K562 (cell line): ENCODE measurements at regions not wholly inside any gene's neighbourhood (a gene's known extent, or its start where the extent isn't known, plus 50 kb on each side); places are given as distances from the start of the nearest gene placed in this dataset.
A peak's percentile ranks its signal among the peaks of the same experiment; 100 is the strongest.

Experiments
- CC2D1A ChIP-seq: fragments of 450-650 bp; IDR thresholded peaks from 2 replicates; pipeline ENCODE4 v1.6.1; 2017; ENCODE audit warnings: mild to moderate bottlenecking
- CTCF ChIP-seq, 3 experiments: IDR thresholded peaks in 2 of 3; conservative IDR thresholded peaks in 1 of 3; 2 replicates each; pipeline ENCODE4 v1.5.1; 2011 to 2012; ENCODE audit warnings: low read length in 3 of 3, mild to moderate bottlenecking in 3 of 3, control low read depth in 2 of 3, improper control_type of control experiment in 1 of 3, inconsistent platforms in 1 of 3, low read depth in 1 of 3, mixed read lengths in 1 of 3, moderate library complexity in 1 of 3; ENCODE audit not compliant: insufficient read depth in 2 of 3
- DEAF1 ChIP-seq: fragments of 450-650 bp; formaldehyde crosslinking; IDR thresholded peaks from 2 replicates; pipeline ENCODE4 v1.4.0; 2020; ENCODE audit warnings: mild to moderate bottlenecking, moderate library complexity
- EP300 ChIP-seq: IDR thresholded peaks from 2 replicates; pipeline ENCODE4 v1.6.1; 2012; ENCODE audit warnings: low read length, improper control_type of control experiment
- FIP1L1 ChIP-seq: fragments of 200-400 bp; formaldehyde crosslinking; IDR thresholded peaks from 2 replicates; pipeline ENCODE4 v1.6.1; 2018; ENCODE audit warnings: mild to moderate bottlenecking, low read depth, low read length; ENCODE audit not compliant: poor library complexity, severe bottlenecking
- HDAC8 ChIP-seq: fragments of 450-650 bp; IDR thresholded peaks from 2 replicates; pipeline ENCODE4 v1.6.1; 2016; ENCODE audit warnings: mild to moderate bottlenecking, missing genetic modification characterization, moderate library complexity, missing compliant biosample characterization
- IFI16 ChIP-seq: fragments of 250-450 bp; sonication (Bioruptor Pico); IDR thresholded peaks from 2 replicates; pipeline ENCODE4 v2.1.2; 2022; ENCODE audit warnings: mild to moderate bottlenecking, inconsistent platforms
- KDM1A ChIP-seq, 2 experiments: fragments of 450-650 bp; IDR thresholded peaks; 2 replicates each; pipeline ENCODE4 v1.6.1; 2016; ENCODE audit warnings: mild to moderate bottlenecking in 2 of 2
- KLF16 ChIP-seq: IDR thresholded peaks from 2 replicates; pipeline ENCODE4 v1.6.1; 2016; ENCODE audit warnings: antibody characterized with exemption
- SIN3B ChIP-seq: fragments of 450-650 bp; IDR thresholded peaks from 2 replicates; pipeline ENCODE4 v1.6.1; 2017; ENCODE audit warnings: low read depth, mild to moderate bottlenecking, moderate library complexity
- SNIP1 ChIP-seq: fragments of 450-650 bp; IDR thresholded peaks from 2 replicates; pipeline ENCODE4 v1.7.1; 2017; ENCODE audit warnings: low read depth, mild to moderate bottlenecking
- SP2 ChIP-seq: IDR thresholded peaks from 2 replicates; pipeline ENCODE4 v1.6.1; 2011; ENCODE audit warnings: mild to moderate bottlenecking, low read depth, low read length, moderate library complexity; ENCODE audit not compliant: poor library complexity, severe bottlenecking; ENCODE audit errors: extremely low read depth
- STAG1 ChIP-seq: sonication (generic); formaldehyde crosslinking; IDR thresholded peaks from 2 replicates; pipeline ENCODE4 v1.5.0; 2020; ENCODE audit warnings: missing genetic modification reagents, borderline replicate concordance
- TCFL5 ChIP-seq: fragments of 250-450 bp; sonication (Bioruptor Pico); conservative IDR thresholded peaks from 2 replicates; pipeline ENCODE4 v1.6.1; 2021; ENCODE audit warnings: mild to moderate bottlenecking, moderate library complexity, matching md5 sums
- TEAD1 ChIP-seq, 2 experiments: fragments of 450-650 bp in 1 of 2; sonication (generic) in 1 of 2; formaldehyde crosslinking; IDR thresholded peaks; 2 replicates each; pipeline versions ENCODE4 v1.4.0 to v1.8.0; 2020 to 2022; ENCODE audit warnings: mild to moderate bottlenecking in 2 of 2, missing genetic modification reagents in 1 of 2
- TEAD4 ChIP-seq, 2 experiments: sonication (generic) in 1 of 2; formaldehyde crosslinking in 1 of 2; IDR thresholded peaks; 2 replicates each; pipeline versions ENCODE4 v1.6.1 to v1.8.0; 2012 to 2022; ENCODE audit warnings: borderline replicate concordance in 1 of 2, inconsistent platforms in 1 of 2, low read length in 1 of 2, mild to moderate bottlenecking in 1 of 2, missing genetic modification reagents in 1 of 2
- ZFP1 ChIP-seq: fragments of 450-650 bp; formaldehyde crosslinking; IDR thresholded peaks from 2 replicates; pipeline ENCODE4 v1.4.0; 2020; ENCODE audit warnings: mild to moderate bottlenecking, mixed read lengths
- ZNF316 ChIP-seq: fragments of 450-650 bp; IDR thresholded peaks from 2 replicates; pipeline ENCODE4 v1.6.1; 2016
- ZNF830 ChIP-seq: fragments of 250-450 bp; sonication (Bioruptor Pico); IDR thresholded peaks from 2 replicates; pipeline ENCODE4 v1.5.0; 2021; ENCODE audit warnings: mild to moderate bottlenecking
- TF ChIP-seq, protein P1 (sequence below), 2 experiments: fragments of 450-650 bp; IDR thresholded peaks; 2 replicates each; pipeline ENCODE4 v1.6.1; 2018; ENCODE audit warnings: mild to moderate bottlenecking in 2 of 2, low read depth in 1 of 2; ENCODE audit not compliant: partially characterized antibody in 2 of 2

- TF ChIP-seq KLF16 (no peak), TEAD1 (CRISPR knock-in tag; IDR thresholded peaks at IDR 0.05) (peak; percentile 91 to 95), TEAD4 (IDR thresholded peaks at IDR 0.05; ENCODE audit: low read length) (peak; percentile 83), TEAD4 (CRISPR knock-in tag; IDR thresholded peaks at IDR 0.05; ENCODE audit: borderline replicate concordance) (no peak), SNIP1 (peak; percentile 69), IFI16 (CRISPR knock-in tag) (no peak), TCFL5 (no peak), CTCF (IDR thresholded peaks at IDR 0.05 in 2 of 3, conservative IDR thresholded peaks at IDR 0.05 in 1 of 3; ENCODE audit: insufficient read depth in 2 of 3, low read depth in 1 of 3, low read length in 3 of 3) (peak; percentile 78 to 90 (median 88)), EP300 (peak; percentile 41; the same call in 1 of the 2 replicates), STAG1 (CRISPR knock-in tag) (no peak), ZNF316 (no peak), HDAC8 (tag) (no peak), SP2 (no peak), CC2D1A (no peak), SIN3B (no peak), DEAF1 (peak; percentile 50; the same call in 1 of the 2 replicates), ZFP1 (CRISPR knock-in tag) (no peak), KDM1A (IDR thresholded peaks at IDR 0.05) (no peak), FIP1L1 (no peak), ZNF830 (CRISPR knock-in tag) (no peak)
- TF ChIP-seq, protein P1, sequence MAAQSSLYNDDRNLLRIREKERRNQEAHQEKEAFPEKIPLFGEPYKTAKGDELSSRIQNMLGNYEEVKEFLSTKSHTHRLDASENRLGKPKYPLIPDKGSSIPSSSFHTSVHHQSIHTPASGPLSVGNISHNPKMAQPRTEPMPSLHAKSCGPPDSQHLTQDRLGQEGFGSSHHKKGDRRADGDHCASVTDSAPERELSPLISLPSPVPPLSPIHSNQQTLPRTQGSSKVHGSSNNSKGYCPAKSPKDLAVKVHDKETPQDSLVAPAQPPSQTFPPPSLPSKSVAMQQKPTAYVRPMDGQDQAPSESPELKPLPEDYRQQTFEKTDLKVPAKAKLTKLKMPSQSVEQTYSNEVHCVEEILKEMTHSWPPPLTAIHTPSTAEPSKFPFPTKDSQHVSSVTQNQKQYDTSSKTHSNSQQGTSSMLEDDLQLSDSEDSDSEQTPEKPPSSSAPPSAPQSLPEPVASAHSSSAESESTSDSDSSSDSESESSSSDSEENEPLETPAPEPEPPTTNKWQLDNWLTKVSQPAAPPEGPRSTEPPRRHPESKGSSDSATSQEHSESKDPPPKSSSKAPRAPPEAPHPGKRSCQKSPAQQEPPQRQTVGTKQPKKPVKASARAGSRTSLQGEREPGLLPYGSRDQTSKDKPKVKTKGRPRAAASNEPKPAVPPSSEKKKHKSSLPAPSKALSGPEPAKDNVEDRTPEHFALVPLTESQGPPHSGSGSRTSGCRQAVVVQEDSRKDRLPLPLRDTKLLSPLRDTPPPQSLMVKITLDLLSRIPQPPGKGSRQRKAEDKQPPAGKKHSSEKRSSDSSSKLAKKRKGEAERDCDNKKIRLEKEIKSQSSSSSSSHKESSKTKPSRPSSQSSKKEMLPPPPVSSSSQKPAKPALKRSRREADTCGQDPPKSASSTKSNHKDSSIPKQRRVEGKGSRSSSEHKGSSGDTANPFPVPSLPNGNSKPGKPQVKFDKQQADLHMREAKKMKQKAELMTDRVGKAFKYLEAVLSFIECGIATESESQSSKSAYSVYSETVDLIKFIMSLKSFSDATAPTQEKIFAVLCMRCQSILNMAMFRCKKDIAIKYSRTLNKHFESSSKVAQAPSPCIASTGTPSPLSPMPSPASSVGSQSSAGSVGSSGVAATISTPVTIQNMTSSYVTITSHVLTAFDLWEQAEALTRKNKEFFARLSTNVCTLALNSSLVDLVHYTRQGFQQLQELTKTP (IDR thresholded peaks at IDR 0.05; ENCODE audit: low read depth in 1 of 2, partially characterized antibody in 2 of 2), result peak in 1 of 2 experiments; percentile 16
These were observed 89.9 kb upstream of the CLINT1 start (continued) for GRCh38 chr5:157948738-157949410.
